Common myeloid progenitor, CD34-positive (primary cell): ENCODE measurements at regions not wholly inside any gene's neighbourhood (a gene's known extent, or its start where the extent isn't known, plus 50 kb on each side); places are given as distances from the start of the nearest gene placed in this dataset.
A peak's percentile ranks its signal among the peaks of the same experiment; 100 is the strongest.

Experiments used
- CTCF ChIA-PET: fragments of 350-600 bp; sonication (Branson Sonifier 250); formaldehyde crosslinking; loops from one replicate; lab custom pipeline; 2021; ENCODE audit warnings: antibody characterized with exemption; lab: Charles Lee
- POLR2A ChIA-PET: fragments of 350-600 bp; sonication (Branson Sonifier 250); formaldehyde crosslinking; loops from one replicate; lab custom pipeline; 2021; ENCODE audit warnings: antibody characterized with exemption; lab: Charles Lee
- DNase-seq, 3 donors: peaks; one replicate each; pipeline versions ENCODE4 v3.0.0 to v3.0.0-alpha.2; 2013
- H3K27ac ChIP-seq, 2 experiments: 1 replicate in 1 of 2; 2 replicates in 1 of 2; pipeline ENCODE4 v1.7.0; 2013; ENCODE audit warnings: inconsistent platforms in 2 of 2, low read length in 2 of 2, mild to moderate bottlenecking in 2 of 2, low read depth in 1 of 2, moderate library complexity in 1 of 2; ENCODE audit not compliant: severe bottlenecking in 2 of 2, insufficient read depth in 1 of 2, poor library complexity in 1 of 2
- H3K27me3 ChIP-seq, 5 experiments: replicated peaks in 2 of 5; 1 replicate in 3 of 5; 2 replicates in 2 of 5; pipeline versions ENCODE4 v1.6.1 to v1.7.0; 2013; ENCODE audit warnings: low read length in 4 of 5, mild to moderate bottlenecking in 2 of 5, moderate library complexity in 2 of 5, inconsistent platforms in 1 of 5; ENCODE audit not compliant: insufficient read depth in 5 of 5, control insufficient read depth in 4 of 5
- H3K36me3 ChIP-seq, 4 experiments: 1 replicate in 2 of 4; 2 replicates in 2 of 4; pipeline versions ENCODE4 v1.6.1 to v1.7.0; 2013; ENCODE audit warnings: low read length in 3 of 4, control low read depth in 1 of 4, mild to moderate bottlenecking in 1 of 4; ENCODE audit not compliant: control insufficient read depth in 4 of 4, insufficient read depth in 4 of 4
- H3K4me1 ChIP-seq, 4 experiments: 1 replicate in 3 of 4; 2 replicates in 1 of 4; pipeline versions ENCODE4 v1.6.1 to v1.7.1; 2013; ENCODE audit warnings: low read length in 3 of 4, mild to moderate bottlenecking in 3 of 4, control low read depth in 1 of 4, inconsistent platforms in 1 of 4, moderate library complexity in 1 of 4; ENCODE audit not compliant: control insufficient read depth in 4 of 4, insufficient read depth in 4 of 4; ENCODE audit errors: control extremely low read depth in 1 of 4
- H3K4me3 ChIP-seq, 7 experiments: 1 replicate in 4 of 7; 2 replicates in 3 of 7; pipeline versions ENCODE4 v1.5.1 to v1.7.0; 2013; ENCODE audit warnings: mild to moderate bottlenecking in 7 of 7, low read length in 6 of 7, moderate library complexity in 6 of 7, inconsistent platforms in 2 of 7, low read depth in 2 of 7, control low read depth in 1 of 7; ENCODE audit not compliant: insufficient read depth in 4 of 7, control insufficient read depth in 1 of 7; ENCODE audit errors: extremely low read depth in 1 of 7
- H3K9me3 ChIP-seq, 5 experiments: 1 replicate in 4 of 5; 2 replicates in 1 of 5; pipeline versions ENCODE4 v1.6.1 to v1.7.1; 2013; ENCODE audit warnings: low read length in 4 of 5, mild to moderate bottlenecking in 2 of 5, inconsistent platforms in 1 of 5, low read depth in 1 of 5, moderate library complexity in 1 of 5; ENCODE audit not compliant: control insufficient read depth in 4 of 5, insufficient read depth in 2 of 5; ENCODE audit errors: control extremely low read depth in 1 of 5
- whole genome bisulfite sequencing: methylation state at CpG from one replicate; pipeline ENCODE4 v1.1.5; 2013; ENCODE audit not compliant: insufficient coverage; 5-methylcytosine and 5-hydroxymethylcytosine counted together

- Histone ChIP-seq H3K27ac (no peak overlapping the region), H3K9me3 (no peaks in the 10 kb centered on the region), H3K36me3 (no peaks in the 10 kb centered on the region), H3K27me3 (no peaks in the 10 kb centered on the region), H3K4me3 (no peak overlapping the region), H3K4me1 (peaks cover 0 to 17% (median 5%) of the 10 kb centered on the region in 4 experiments)
- CTCF ChIA-PET, result interaction anchor here (1.0 to 1.1 kb wide), 3 partner anchors 13 to 246 kb away, joined by 3 read pairs; no protein-coding TSS in a partner anchor
- POLR2A ChIA-PET, result no interaction called here
- DNase-seq, result peak in 1 of 3 donors; percentile 10
- 74% methylated on average over 7 of the region's 8 CpGs for WGBS
These were observed 87.2 kb upstream of the TBL1XR1 start for GRCh38 chr3:177284383-177284881.

DNA sequence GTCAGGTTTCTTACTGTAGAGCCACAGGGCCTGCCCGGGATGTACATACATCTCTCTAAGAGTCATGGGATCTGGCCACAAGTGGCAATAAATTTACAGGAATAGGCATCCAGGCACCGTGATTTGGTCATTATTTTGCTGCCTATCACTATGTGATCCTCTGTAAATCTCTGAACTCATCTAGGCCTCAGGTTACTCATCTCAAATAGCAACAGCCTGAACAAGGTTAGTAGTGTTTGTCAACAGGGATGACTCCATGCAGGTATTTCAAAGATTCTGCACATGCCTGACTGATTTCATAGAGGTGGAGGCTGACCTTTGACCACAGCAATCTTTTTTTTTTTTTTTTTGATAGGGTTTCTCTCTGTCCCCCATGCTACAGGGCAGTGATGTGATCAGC is 88.8 kb upstream of the TBL1XR1 start:
- Histone ChIP-seq H3K27me3 (no peaks in the 10 kb centered on the region), H3K4me3 (no peak overlapping the region), H3K27ac (no peak overlapping the region), H3K36me3 (no peaks in the 10 kb centered on the region), H3K9me3 (no peaks in the 10 kb centered on the region), H3K4me1 (peaks cover 4 to 23% (median 9%) of the 10 kb centered on the region in 4 experiments)
- ChIA-PET CTCF (no interaction called here), POLR2A (no interaction called here)
- no peak for DNase-seq
- WGBS, result 76% methylated on average over 2 of the region's 2 CpGs

DNA sequence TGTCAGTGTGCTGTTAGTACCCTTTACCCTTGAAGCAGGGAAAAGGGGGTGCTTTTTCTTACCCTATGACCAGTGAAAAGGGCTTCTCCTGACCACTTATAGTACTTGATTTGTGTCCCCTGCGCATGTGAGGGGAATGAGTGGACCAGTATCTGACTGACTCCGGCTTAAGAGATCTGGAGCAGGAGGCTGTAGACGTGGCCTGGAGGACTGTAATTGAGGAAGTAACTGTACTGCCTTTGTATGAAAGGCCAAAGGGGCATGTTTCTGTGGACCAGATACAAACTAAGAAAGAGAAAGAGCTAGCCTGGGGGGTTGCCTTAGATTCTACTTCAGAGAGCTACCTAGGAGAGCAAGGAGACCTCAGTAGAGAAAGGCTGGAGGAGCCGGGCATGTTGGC is 89.9 kb upstream of the TBL1XR1 start:
- CTCF ChIA-PET, result no interaction called here
- peaks cover 2 to 15% (median 6%) of the 10 kb centered on the region in 4 experiments for H3K4me1 ChIP-seq
- no peak overlapping the region for H3K27ac ChIP-seq
- no peaks in the 10 kb centered on the region for H3K9me3 ChIP-seq
- H3K36me3 ChIP-seq, result no peaks in the 10 kb centered on the region
- 69% methylated on average over 4 of the region's 4 CpGs for WGBS
- no peak for DNase-seq
- POLR2A ChIA-PET, result no interaction called here
- H3K4me3 ChIP-seq, result no peak overlapping the region
- no peaks in the 10 kb centered on the region for H3K27me3 ChIP-seq

DNA sequence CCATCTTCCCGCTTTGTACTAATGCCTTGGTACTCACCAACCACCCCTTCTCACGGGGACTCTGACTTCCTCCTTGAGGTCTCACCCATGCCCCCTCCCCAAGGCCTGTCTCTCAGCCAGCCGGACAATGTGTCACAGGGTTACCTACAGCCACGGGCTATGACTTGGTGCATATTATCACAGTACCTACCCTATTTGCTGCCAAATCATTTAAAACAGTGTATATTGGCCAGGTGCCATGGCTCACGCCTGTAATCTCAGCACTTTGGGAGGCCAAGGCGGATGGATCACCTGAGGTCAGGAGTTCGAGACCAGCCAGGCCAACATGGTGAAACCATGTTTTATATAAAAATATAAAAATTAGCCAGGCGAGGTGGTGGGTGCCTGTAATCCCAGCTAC is 93.4 kb upstream of the TBL1XR1 start:
- WGBS, result 88% methylated on average over 4 of the region's 8 CpGs
- Histone ChIP-seq H3K4me1 (peaks cover 0 to 9% (median 6%) of the 10 kb centered on the region in 4 experiments), H3K27ac (no peak overlapping the region), H3K27me3 (no peaks in the 10 kb centered on the region), H3K4me3 (no peak overlapping the region), H3K9me3 (no peaks in the 10 kb centered on the region), H3K36me3 (no peaks in the 10 kb centered on the region)
- DNase-seq, result peak in 1 of 3 donors; percentile 27
- POLR2A ChIA-PET, result no interaction called here
- CTCF ChIA-PET, result no interaction called here

DNA sequence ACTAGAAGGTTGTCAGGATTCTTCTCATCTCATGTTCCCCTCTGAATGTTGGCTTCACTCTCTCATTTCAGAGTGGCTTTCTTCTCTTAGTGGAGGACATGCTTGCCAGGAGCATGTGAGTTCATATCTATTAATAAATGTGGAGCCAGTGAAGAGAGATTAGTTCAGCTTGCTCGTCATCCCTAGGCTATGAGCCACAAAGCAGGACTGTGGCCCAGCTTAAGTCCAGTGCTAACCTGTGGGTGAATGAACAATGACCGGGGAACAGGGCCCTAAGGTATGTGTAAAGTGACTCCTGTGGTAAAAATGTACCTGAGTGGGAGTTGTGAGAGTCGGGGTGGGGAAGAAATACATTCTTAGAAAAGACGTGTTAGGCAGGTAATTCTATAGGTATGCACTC is 96.9 kb upstream of the TBL1XR1 start:
- CTCF ChIA-PET, result interaction anchor here (0.9 kb wide), 1 partner anchor 11 kb away, joined by 3 read pairs; no protein-coding TSS in a partner anchor
- Histone ChIP-seq H3K9me3 (no peaks in the 10 kb centered on the region), H3K27ac (no peak overlapping the region), H3K27me3 (no peaks in the 10 kb centered on the region), H3K36me3 (no peaks in the 10 kb centered on the region), H3K4me3 (no peak overlapping the region), H3K4me1 (peaks cover 0 to 9% (median 5%) of the 10 kb centered on the region in 4 experiments)
- 96% methylated on average over 4 of the region's 4 CpGs for WGBS
- POLR2A ChIA-PET, result no interaction called here
- no peak for DNase-seq

DNA sequence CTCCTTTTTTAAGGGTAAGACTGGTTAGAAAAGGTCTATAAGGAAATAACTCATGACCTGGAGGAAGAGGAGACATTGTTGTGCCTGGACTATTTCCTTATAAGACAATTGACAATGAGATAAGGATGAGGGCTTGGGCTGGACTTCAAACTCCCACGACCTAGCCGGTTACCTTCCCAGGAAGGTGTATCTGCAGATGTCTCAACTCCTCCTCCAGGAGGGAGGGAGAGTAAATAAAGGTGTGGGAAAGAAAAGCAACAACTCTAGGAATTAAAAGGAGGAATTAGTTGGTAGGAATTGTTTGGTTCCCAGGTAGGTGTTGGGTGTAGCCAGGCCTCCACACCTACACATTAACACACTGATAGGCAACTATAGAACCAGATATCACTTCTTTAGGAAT is 97.8 kb upstream of the TBL1XR1 start:
- ChIA-PET POLR2A (no interaction called here), CTCF (interaction anchor here (0.9 kb wide), 1 partner anchor 10 kb away, joined by 3 read pairs; no protein-coding TSS in a partner anchor)
- no peak overlapping the region for H3K4me3 ChIP-seq

DNA sequence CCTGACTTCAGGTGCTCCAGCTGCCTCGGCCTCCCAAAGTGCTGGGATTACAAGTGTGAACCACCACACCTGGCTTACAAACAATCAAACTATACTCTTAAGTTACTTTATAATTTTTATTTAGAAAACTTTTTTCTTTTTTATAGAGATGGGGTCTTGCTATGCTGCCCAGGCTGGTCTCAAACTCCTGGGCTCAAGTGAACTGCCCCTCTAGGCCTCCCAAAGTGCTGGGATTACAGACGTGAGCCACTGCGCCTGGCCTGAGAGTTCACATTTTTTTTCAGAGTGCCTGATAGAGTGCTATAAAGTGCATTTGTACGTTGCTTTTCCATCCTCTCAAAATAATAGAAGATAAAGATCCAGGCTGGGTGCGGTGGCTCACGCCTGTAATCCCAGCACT is 102.0 kb upstream of the TBL1XR1 start:
- DNase-seq, result no peak
- no peaks in the 10 kb centered on the region for H3K9me3 ChIP-seq
- H3K27me3 ChIP-seq, result no peaks in the 10 kb centered on the region
- 88% methylated on average over 2 of the region's 6 CpGs for WGBS
- H3K36me3 ChIP-seq, result no peaks in the 10 kb centered on the region
- H3K4me1 ChIP-seq, result peaks cover 3 to 10% (median 8%) of the 10 kb centered on the region in 4 experiments
- H3K27ac ChIP-seq, result no peak overlapping the region
- ChIA-PET POLR2A (interaction anchor here (1.5 kb wide), 1 partner anchor 12 kb away, joined by 4 read pairs; no protein-coding TSS in a partner anchor), CTCF (interaction anchor here (1.7 kb wide), 1 partner anchor 54 kb away, joined by 4 read pairs; no protein-coding TSS in a partner anchor)
- H3K4me3 ChIP-seq, result no peak overlapping the region

More for the DNA sequence above, 97.8 kb upstream of the TBL1XR1 start:
- Histone ChIP-seq H3K27ac (no peak overlapping the region), H3K9me3 (no peaks in the 10 kb centered on the region), H3K4me1 (peaks cover 3 to 8% (median 5%) of the 10 kb centered on the region in 4 experiments), H3K27me3 (no peaks in the 10 kb centered on the region), H3K36me3 (no peaks in the 10 kb centered on the region)
- DNase-seq, result no peak
- WGBS, result 93% methylated on average over 2 of the region's 2 CpGs
